Kidney tubule cell (primary cell): ENCODE measurements at regions not wholly inside any gene's neighbourhood (a gene's known extent, or its start where the extent isn't known, plus 50 kb on each side); places are given as distances from the start of the nearest gene placed in this dataset.
"Not testable (repeated sequence)": the region's sequence is repeated elsewhere in the genome, so short reads cannot be mapped to it uniquely, and the experiment has no call there.

Experiments
- DNase-seq: peaks from one replicate; pipeline ENCODE4 v3.0.0-alpha.2; 2018; ENCODE audit warnings: low spot score

GRCh38 chr2:201946746-201947145 lies 86.9 kb upstream of the FZD7 start:
- not testable (repeated sequence) for DNase-seq

- no peak for DNase-seq
Observed at GRCh38 chr2:201947287-201947686, 86.4 kb upstream of the FZD7 start.

- no peak for DNase-seq
Observed at GRCh38 chr2:201949181-201949926, 84.3 kb upstream of the FZD7 start.

GRCh38 chr2:201949927-201950246 lies 83.8 kb upstream of the FZD7 start:
- no peak for DNase-seq

GRCh38 chr2:201950606-201951005 lies 83.0 kb upstream of the FZD7 start:
- DNase-seq: peak; percentile 27

- DNase-seq: no peak
Observed at GRCh38 chr2:201952187-201952586, 81.5 kb upstream of the FZD7 start.

GRCh38 chr2:201953396-201953795 lies 80.3 kb upstream of the FZD7 start:
- no peak for DNase-seq

GRCh38 chr2:201953880-201954279 lies 79.8 kb upstream of the FZD7 start:
- no peak for DNase-seq

- DNase-seq: peak; percentile 17
Observed at GRCh38 chr2:201955231-201955630, 78.4 kb upstream of the FZD7 start.

GRCh38 chr2:201955702-201956141 lies 77.9 kb upstream of the FZD7 start:
- peak; percentile 10 for DNase-seq

- DNase-seq: no peak
Observed at GRCh38 chr2:201956361-201956760, 77.3 kb upstream of the FZD7 start.

- no peak for DNase-seq
Observed at GRCh38 chr2:201957091-201957490, 76.6 kb upstream of the FZD7 start.

- DNase-seq: no peak
Observed at GRCh38 chr2:201959198-201959597, 74.5 kb upstream of the FZD7 start.

GRCh38 chr2:201959626-201960025 lies 74.0 kb upstream of the FZD7 start:
- no peak for DNase-seq

- no peak for DNase-seq
Observed at GRCh38 chr2:201960305-201960704, 73.3 kb upstream of the FZD7 start.

- DNase-seq: no peak
Observed at GRCh38 chr2:201961401-201961800, 72.3 kb upstream of the FZD7 start.

- DNase-seq: no peak
Observed at GRCh38 chr2:201962774-201963562, 70.7 kb upstream of the FZD7 start.

- DNase-seq: no peak
Observed at GRCh38 chr2:201964011-201964410, 69.6 kb upstream of the FZD7 start.

GRCh38 chr2:201964631-201965206 lies 68.9 kb upstream of the FZD7 start:
- DNase-seq: no peak

- DNase-seq: no peak
Observed at GRCh38 chr2:201965550-201965949, 68.1 kb upstream of the FZD7 start.

GRCh38 chr2:201966691-201967438 lies 66.8 kb upstream of the FZD7 start:
- peak; percentile 27 for DNase-seq

- DNase-seq: no peak
Observed at GRCh38 chr2:201968050-201968449, 65.6 kb upstream of the FZD7 start.
